ENCODE measurements at regions not wholly inside any gene's neighbourhood (a gene's known extent, or its start where the extent isn't known, plus 50 kb on each side); places are given as distances from the start of the nearest gene placed in this dataset.
"Not testable (repeated sequence)": the region's sequence is repeated elsewhere in the genome, so short reads cannot be mapped to it uniquely, and the experiment has no call there.

GRCh38 chr17:63293323-63294075 lies 152.6 kb downstream of the CYB561 start:
- no peak for DNase-seq (ENCODE audit: low spot score)

GRCh38 chr17:63294776-63295175 lies 151.3 kb downstream of the CYB561 start:
- no peak for DNase-seq (ENCODE audit: low spot score)

- DNase-seq (ENCODE audit: low spot score) = no peak
These were observed 150.8 kb downstream of the CYB561 start for GRCh38 chr17:63295288-63295687.

- no peak for DNase-seq (ENCODE audit: low spot score)
These were observed 150.1 kb downstream of the CYB561 start for GRCh38 chr17:63295839-63296590.

- DNase-seq (ENCODE audit: low spot score) = not testable (repeated sequence)
These were observed 147.2 kb downstream of the CYB561 start for GRCh38 chr17:63298916-63299315.

- no peak for DNase-seq (ENCODE audit: low spot score)
These were observed 141.3 kb downstream of the CYB561 start for GRCh38 chr17:63304704-63305261.

- DNase-seq (ENCODE audit: low spot score) = no peak
These were observed 140.2 kb downstream of the CYB561 start for GRCh38 chr17:63305857-63306256.

- no peak for DNase-seq (ENCODE audit: low spot score)
These were observed 139.3 kb downstream of the CYB561 start for GRCh38 chr17:63306855-63307254.

- DNase-seq (ENCODE audit: low spot score) = no peak
These were observed 137.8 kb downstream of the CYB561 start for GRCh38 chr17:63308272-63308671.

- no peak for DNase-seq (ENCODE audit: low spot score)
These were observed 137.1 kb downstream of the CYB561 start for GRCh38 chr17:63309021-63309420.

- DNase-seq (ENCODE audit: low spot score) = no peak
These were observed 134.6 kb downstream of the CYB561 start for GRCh38 chr17:63311416-63311937.

GRCh38 chr17:63314761-63315160 lies 131.3 kb downstream of the CYB561 start:
- DNase-seq (ENCODE audit: low spot score) = no peak

GRCh38 chr17:63316100-63316499 lies 130.0 kb downstream of the CYB561 start:
- no peak for DNase-seq (ENCODE audit: low spot score)

GRCh38 chr17:63317166-63317840 lies 128.8 kb downstream of the CYB561 start:
- DNase-seq (ENCODE audit: low spot score) = no peak

GRCh38 chr17:63325808-63326207 lies 120.3 kb downstream of the CYB561 start:
- DNase-seq (ENCODE audit: low spot score) = no peak

GRCh38 chr17:63329876-63330275 lies 116.2 kb downstream of the CYB561 start:
- no peak for DNase-seq (ENCODE audit: low spot score)

GRCh38 chr17:63331301-63332061 lies 114.6 kb downstream of the CYB561 start:
- no peak for DNase-seq (ENCODE audit: low spot score)

- no peak for DNase-seq (ENCODE audit: low spot score)
These were observed 113.8 kb downstream of the CYB561 start for GRCh38 chr17:63332286-63332685.

- DNase-seq (ENCODE audit: low spot score) = no peak
These were observed 112.2 kb downstream of the CYB561 start for GRCh38 chr17:63333869-63334268.

GRCh38 chr17:63335831-63336230 lies 110.3 kb downstream of the CYB561 start:
- DNase-seq (ENCODE audit: low spot score) = no peak

- DNase-seq (ENCODE audit: low spot score) = no peak
These were observed 108.5 kb downstream of the CYB561 start for GRCh38 chr17:63337579-63337978.

GRCh38 chr17:63338272-63338671 lies 107.8 kb downstream of the CYB561 start:
- no peak for DNase-seq (ENCODE audit: low spot score)

Data from D341Med (cell line).